Esophagus mucosa (tissue), 1 donor: ENCODE measurements at regions not wholly inside any gene's neighbourhood (a gene's known extent, or its start where the extent isn't known, plus 50 kb on each side); places are given as distances from the start of the nearest gene placed in this dataset.
A peak's percentile ranks its signal among the peaks of the same experiment; 100 is the strongest.
"Not testable (repeated sequence)": the region's sequence is repeated elsewhere in the genome, so short reads cannot be mapped to it uniquely, and the experiment has no call there.

Experiments
- ATAC-seq: fragments of 200-7000 bp; cut with Tn5 transposase; one replicate; pipeline ENCODE4 v1.9.1; 2020
- donor health status: DM: yes; HTN: yes; CAD: no.

- ATAC-seq: no peak
Measured at GRCh38 chr10:36540611-36541010, 584.8 kb upstream of the ANKRD30A start.

- ATAC-seq: peak; percentile 18
Measured at GRCh38 chr10:36538953-36539586, 586.3 kb upstream of the ANKRD30A start.

DNA sequence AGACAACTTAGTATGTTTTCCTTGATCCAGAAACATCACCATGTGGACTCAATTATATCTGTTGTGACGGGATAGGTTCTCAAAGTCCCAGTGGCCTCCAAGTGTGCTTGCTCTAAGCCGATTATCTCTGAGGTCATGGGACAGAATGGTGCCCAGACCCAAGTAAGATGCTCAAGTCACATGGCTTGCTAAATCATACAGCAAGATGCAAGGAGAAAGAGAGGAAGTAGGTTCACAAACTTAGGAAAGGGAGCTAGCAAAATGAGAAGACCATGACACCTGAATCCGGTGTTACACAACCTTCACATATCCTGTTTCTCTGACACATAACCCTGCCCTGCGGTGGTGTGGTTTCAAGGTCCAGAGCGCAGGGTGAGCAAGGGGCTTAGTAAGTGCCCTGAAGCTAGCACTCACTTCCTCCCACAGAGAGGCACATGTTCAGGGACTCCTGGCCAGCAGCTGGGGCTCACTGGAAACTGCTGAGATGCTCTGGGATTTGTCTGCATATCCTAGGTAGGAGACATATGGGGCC lies 590.9 kb upstream of the ANKRD30A start:
- ATAC-seq: peak; percentile 85

DNA sequence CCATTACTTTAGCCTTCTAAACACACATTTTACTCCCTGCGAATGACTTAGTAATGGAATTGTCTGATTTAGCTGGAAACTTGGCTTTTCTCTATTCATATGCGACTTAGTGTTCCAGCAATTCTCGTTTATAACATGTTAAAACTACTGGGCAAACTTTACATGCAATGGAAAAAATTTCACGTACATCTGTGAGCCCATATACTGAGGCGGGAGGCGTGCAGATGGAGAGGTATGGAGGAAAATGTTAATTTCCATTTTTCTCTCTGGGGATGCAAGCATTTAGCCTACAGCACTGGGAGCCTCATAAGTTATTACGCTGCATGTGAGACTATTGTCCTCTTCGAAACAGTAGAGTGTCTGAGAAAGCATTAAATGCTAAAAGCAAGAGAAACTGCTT lies 591.5 kb upstream of the ANKRD30A start:
- ATAC-seq: no peak

- no peak for ATAC-seq
Measured at GRCh38 chr10:36533316-36533715, 592.1 kb upstream of the ANKRD30A start.

DNA sequence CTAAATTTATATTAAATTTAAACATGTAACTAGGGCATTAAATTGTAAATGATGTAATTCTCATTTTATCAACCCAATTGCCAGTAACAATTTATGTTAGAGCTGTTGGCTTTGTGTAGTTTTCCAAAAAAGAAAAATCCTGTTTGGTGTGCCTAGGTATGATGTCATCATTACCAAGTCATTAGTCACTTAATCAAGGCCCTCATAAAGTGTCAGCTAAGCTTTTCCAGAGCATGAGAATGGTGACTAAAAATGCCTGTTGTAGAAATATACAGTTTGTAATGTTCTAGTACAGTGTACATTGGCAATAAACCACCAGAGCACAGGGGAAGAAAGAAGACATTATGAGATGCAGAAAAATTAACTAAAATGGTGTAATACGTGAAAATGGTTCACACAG lies 593.8 kb upstream of the ANKRD30A start:
- ATAC-seq: peak; percentile 55

GRCh38 chr10:36526033-36526432 lies 599.4 kb upstream of the ANKRD30A start:
- no peak for ATAC-seq

DNA sequence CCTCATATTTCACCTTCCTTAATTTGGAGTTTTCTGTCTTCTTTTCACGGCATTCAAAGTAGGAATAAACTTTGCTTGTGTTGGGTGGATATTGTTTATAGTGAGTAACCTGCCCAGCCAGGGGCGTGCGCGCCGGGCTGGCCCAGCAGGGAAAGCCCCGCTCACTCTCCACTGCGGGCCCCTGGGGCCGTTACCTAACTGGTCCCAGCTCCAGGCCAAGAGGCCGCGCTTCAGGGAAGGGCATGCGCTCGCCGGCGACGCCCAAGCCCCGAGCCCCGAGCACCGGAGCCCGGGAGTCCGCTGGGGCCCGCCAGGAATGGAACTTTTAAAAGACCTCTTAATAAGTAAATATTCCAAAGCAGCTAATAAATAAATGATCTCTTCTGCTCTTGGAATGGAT lies 601.3 kb upstream of the ANKRD30A start:
- ATAC-seq: not testable (repeated sequence)

- no peak for ATAC-seq
Measured at GRCh38 chr10:36519909-36520308, 605.5 kb upstream of the ANKRD30A start.

- no peak for ATAC-seq
Measured at GRCh38 chr10:36516281-36516680, 609.1 kb upstream of the ANKRD30A start.

- no peak for ATAC-seq
Measured at GRCh38 chr10:36515319-36515718, 610.1 kb upstream of the ANKRD30A start.

GRCh38 chr10:36507715-36508114 lies 617.7 kb upstream of the ANKRD30A start:
- no peak for ATAC-seq

DNA sequence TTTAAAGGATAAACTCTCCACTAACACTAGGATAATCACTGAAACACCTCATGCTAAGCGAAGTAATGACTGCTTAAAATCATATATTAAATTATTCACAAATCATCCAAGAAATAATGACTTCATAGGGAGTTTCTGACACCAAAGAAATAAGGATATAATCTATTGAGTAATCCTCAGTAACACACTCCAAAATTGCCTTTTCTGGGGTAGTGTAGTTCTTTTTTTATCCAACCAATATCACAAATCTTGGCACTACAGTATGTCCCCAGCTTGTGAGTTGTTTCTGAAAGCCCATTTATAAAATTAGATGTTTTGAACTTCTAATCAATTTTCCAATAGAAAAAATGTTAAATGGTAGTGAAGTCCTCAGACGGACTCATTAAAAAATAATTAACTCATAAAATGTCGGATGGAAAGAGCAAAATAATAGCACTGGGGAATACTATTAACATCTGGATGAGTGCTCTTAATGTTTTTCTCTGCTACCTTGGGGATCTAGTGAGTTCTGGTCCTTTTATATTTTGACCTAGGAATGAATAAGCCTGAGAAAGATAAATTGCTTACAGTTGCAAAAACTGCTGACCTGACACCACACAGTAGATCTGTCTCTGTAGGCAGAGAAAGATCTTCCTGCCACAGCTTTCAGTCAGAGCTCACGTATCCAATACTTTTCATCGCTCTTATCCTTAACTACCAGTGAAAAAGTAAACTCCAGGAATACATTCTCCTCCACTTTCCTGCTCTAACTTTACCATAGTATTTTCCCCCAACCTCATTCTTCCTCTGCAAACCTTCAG lies 618.5 kb upstream of the ANKRD30A start:
- no peak for ATAC-seq

DNA sequence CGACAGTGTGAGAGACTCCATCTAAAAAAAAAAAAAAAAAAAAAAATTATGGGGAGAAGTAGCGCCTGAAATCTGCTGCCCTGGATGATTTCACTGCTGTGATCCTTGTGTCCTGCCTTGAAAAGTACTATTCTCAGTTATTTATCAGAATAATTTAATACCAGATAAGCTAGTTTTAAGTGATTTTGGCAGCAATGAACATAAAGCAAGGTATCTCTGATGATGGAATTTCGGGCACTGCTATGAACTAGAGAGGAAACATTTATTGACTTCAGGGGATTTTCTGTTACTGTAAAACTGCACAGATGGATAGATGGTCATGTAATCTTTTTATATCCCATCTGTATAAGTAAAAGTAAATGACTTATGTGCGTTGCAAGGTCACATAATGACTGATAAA lies 619.1 kb upstream of the ANKRD30A start:
- ATAC-seq: no peak

DNA sequence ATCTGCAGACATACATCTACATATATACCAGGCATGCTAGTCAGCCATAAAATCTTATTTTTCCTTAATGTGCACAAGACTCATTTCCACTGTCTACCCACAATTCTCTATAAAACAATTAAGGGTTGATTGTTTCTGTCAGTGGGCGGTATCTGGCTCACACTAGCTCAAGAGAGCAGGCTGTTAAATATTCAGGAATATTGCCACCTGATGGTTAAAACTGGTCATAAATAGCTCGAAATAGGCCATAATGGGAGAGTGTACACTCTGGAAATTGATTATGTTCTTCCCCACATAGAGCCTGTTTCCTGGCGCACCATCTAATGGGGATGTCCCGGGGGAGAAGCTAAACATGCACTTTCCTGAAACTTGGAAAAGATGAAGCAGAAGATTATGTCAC lies 620.6 kb upstream of the ANKRD30A start:
- no peak for ATAC-seq

DNA sequence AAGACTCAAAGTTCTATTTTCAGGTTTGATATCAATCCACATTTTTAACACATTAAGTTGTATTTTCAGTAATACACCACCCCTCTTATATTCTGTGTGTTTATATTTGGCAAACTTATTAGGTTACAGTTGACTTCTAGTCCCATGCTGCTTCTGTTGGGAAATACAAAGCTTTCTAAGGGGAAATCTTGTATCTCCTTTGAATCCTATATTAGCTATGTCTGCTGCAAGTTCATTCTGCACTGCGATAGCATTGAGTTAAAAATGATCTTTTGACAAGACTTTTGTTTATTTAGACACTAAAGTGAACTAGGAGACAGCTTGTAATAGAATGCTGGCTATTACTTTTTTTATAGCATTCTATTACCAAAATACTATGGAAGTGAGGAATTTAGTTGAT lies 625.1 kb upstream of the ANKRD30A start:
- ATAC-seq: no peak

DNA sequence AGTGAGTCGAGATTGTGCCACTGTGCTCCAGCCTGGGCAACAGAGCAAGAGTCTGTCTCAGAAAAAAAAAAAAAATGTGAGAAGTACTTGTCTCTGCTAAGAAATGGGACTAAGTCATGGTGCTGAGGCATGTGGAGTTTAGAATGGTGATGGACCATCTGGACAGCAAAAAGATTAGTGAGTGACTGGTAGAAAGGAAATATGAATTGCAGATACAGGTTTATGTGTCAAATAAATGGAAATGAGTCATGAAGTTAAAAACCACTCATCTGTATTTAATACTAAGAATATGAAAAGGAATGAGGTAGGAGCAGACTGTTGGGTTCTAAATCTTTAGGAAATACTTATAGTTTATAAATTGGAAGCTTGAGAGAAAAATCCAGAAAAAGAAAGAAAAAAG lies 625.7 kb upstream of the ANKRD30A start:
- no peak for ATAC-seq

DNA sequence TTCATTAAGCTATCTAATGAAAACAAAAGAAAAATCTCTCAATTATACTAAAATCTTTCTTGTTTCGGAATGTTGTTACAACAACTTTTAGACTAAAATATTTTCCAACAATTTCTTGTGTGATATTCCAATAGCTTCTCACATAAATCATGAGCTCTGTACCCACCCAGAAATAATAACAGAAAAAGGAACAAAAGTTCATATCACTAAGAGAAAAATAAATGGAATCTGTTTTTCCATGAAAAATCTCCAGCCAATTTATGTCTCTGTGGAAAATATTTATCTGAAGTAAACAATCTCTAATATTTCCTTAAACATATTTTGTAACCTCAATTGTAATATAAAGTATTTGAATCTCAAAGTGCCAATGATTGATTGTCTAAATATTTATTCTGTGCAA lies 628.6 kb upstream of the ANKRD30A start:
- no peak for ATAC-seq

DNA sequence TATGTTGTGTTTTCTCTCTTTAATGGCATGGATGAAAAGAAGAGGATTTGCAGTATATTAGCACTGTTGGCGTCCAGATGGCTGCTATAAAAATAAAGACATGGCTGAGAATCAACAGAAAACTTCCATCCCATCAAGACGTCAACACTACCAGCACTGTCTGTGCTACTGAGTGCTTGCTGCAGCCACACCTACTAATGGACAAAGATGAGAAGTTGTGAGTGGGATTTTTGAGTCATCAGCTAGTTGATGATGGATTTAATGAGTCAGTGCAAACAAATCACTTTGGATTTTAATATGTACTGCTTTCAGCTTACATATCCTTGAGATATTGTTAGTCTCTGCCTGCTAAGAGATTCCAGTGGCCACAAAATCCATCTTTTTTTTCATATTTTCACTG lies 631.0 kb upstream of the ANKRD30A start:
- ATAC-seq: peak; percentile 56

- ATAC-seq: no peak
Measured at GRCh38 chr10:36493516-36493880, 631.9 kb upstream of the ANKRD30A start.

GRCh38 chr10:36492590-36493515 lies 632.5 kb upstream of the ANKRD30A start:
- no peak for ATAC-seq

DNA sequence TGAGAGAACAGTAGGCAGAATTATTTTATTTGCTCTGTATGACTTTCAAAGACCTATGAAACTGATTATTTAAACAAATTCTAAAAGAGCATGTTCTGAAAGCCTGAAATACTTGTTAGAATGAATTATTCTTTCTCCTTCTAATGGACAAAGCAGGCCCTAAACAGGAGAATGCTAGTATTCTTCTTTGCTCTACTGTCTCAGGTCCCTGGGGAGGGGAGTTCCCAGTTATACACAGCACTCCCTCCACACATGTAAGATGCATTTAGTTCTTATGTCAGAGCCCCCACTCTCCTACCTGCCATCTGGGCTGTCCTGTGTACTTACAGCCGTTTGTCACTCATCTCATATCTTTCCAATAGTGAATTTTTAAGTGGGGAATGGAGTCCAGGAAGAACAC lies 633.5 kb upstream of the ANKRD30A start:
- ATAC-seq: no peak

GRCh38 chr10:36489611-36490228 lies 635.7 kb upstream of the ANKRD30A start:
- ATAC-seq: no peak
